GM12875 (cell line): ENCODE measurements at regions not wholly inside any gene's neighbourhood (a gene's known extent, or its start where the extent isn't known, plus 50 kb on each side); places are given as distances from the start of the nearest gene placed in this dataset.

Source experiments
- H3K4me3 ChIP-seq: one replicate; pipeline ENCODE4 v1.5.1; 2011; ENCODE audit warnings: low read depth, low read length, control low read depth
- CTCF ChIP-seq: IDR thresholded peaks from 2 replicates; pipeline ENCODE4 v1.5.1; 2011; ENCODE audit warnings: low read depth, mild to moderate bottlenecking, control low read depth, inconsistent platforms, low read length, moderate library complexity, borderline replicate concordance; ENCODE audit not compliant: insufficient read depth

GRCh38 chr14:87640553-87640952 lies 352.4 kb downstream of the GALC start:
- TF ChIP-seq CTCF = no peak
- no peak overlapping the region for H3K4me3 ChIP-seq

GRCh38 chr14:87638196-87638595 lies 354.8 kb downstream of the GALC start:
- no peak for TF ChIP-seq CTCF

GRCh38 chr14:87635442-87635841 lies 357.5 kb downstream of the GALC start:
- no peak overlapping the region for H3K4me3 ChIP-seq
- no peak for TF ChIP-seq CTCF

More at GRCh38 chr14:87638196-87638595, 354.8 kb downstream of the GALC start:
- H3K4me3 ChIP-seq = no peak overlapping the region

GRCh38 chr14:87632796-87633195 lies 360.2 kb downstream of the GALC start:
- no peak for TF ChIP-seq CTCF
- H3K4me3 ChIP-seq = no peak overlapping the region

- TF ChIP-seq CTCF = no peak
- no peak overlapping the region for H3K4me3 ChIP-seq
These were observed 362.1 kb downstream of the GALC start for GRCh38 chr14:87630846-87631245.

GRCh38 chr14:87629788-87630187 lies 363.2 kb downstream of the GALC start:
- no peak for TF ChIP-seq CTCF
- no peak overlapping the region for H3K4me3 ChIP-seq

- TF ChIP-seq CTCF = no peak
- no peak overlapping the region for H3K4me3 ChIP-seq
These were observed 364.2 kb downstream of the GALC start for GRCh38 chr14:87628780-87629179.
